ENCODE measurements at regions not wholly inside any gene's neighbourhood (a gene's known extent, or its start where the extent isn't known, plus 50 kb on each side); places are given as distances from the start of the nearest gene placed in this dataset.

- TF ChIP-seq, protein P1, sequence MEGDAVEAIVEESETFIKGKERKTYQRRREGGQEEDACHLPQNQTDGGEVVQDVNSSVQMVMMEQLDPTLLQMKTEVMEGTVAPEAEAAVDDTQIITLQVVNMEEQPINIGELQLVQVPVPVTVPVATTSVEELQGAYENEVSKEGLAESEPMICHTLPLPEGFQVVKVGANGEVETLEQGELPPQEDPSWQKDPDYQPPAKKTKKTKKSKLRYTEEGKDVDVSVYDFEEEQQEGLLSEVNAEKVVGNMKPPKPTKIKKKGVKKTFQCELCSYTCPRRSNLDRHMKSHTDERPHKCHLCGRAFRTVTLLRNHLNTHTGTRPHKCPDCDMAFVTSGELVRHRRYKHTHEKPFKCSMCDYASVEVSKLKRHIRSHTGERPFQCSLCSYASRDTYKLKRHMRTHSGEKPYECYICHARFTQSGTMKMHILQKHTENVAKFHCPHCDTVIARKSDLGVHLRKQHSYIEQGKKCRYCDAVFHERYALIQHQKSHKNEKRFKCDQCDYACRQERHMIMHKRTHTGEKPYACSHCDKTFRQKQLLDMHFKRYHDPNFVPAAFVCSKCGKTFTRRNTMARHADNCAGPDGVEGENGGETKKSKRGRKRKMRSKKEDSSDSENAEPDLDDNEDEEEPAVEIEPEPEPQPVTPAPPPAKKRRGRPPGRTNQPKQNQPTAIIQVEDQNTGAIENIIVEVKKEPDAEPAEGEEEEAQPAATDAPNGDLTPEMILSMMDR (IDR thresholded peaks at IDR 0.05) = no peak
- no peak for TF ChIP-seq POLR2A (IDR thresholded peaks at IDR 0.05)
Measured at GRCh38 chr5:93346301-93346700, 234.7 kb downstream of the NR2F1-AS1 start.

Data from heart left ventricle (tissue), 13 donors.